Neural crest cell (in vitro differentiated cells): ENCODE measurements at regions not wholly inside any gene's neighbourhood (a gene's known extent, or its start where the extent isn't known, plus 50 kb on each side); places are given as distances from the start of the nearest gene placed in this dataset.

Experiments used
- DNase-seq: peaks from one replicate; pipeline ENCODE4 v3.0.0; 2021; ENCODE audit warnings: low read depth, mixed read lengths, low spot score
- H3K27ac Mint-ChIP-seq: one replicate; pipeline ENCODE4 v1.8.0; 2021; ENCODE audit warnings: mild to moderate bottlenecking, mixed read lengths; ENCODE audit not compliant: unreplicated experiment
- H3K27me3 Mint-ChIP-seq: 2 replicates; pipeline ENCODE4 v1.8.0; 2021; ENCODE audit warnings: low read depth, mild to moderate bottlenecking, mixed read lengths
- H3K36me3 Mint-ChIP-seq: 2 replicates; pipeline ENCODE4 v1.8.0; 2021; ENCODE audit warnings: low read depth, mild to moderate bottlenecking, mixed read lengths
- H3K4me1 Mint-ChIP-seq: 2 replicates; pipeline ENCODE4 v1.8.0; 2021; ENCODE audit warnings: mixed read lengths
- H3K4me3 Mint-ChIP-seq: one replicate; pipeline ENCODE4 v1.8.0; 2021; ENCODE audit warnings: mild to moderate bottlenecking, mixed read lengths
- H3K9me3 Mint-ChIP-seq: 2 replicates; pipeline ENCODE4 v1.8.0; 2021; ENCODE audit warnings: mixed read lengths
- CTCF ChIP-seq: fragments of 200-600 bp; sonication (generic); conservative IDR thresholded peaks from 2 replicates; pipeline ENCODE4 v1.5.0; 2021; ENCODE audit warnings: antibody characterized with exemption, mild to moderate bottlenecking

- TF ChIP-seq CTCF: no peak
- H3K9me3 Mint-ChIP-seq: no peaks in the 10 kb centered on the region
- no peaks in the 10 kb centered on the region for H3K27me3 Mint-ChIP-seq
- no peaks in the 10 kb centered on the region for H3K4me1 Mint-ChIP-seq
- H3K36me3 Mint-ChIP-seq: no peaks in the 10 kb centered on the region
- no peak overlapping the region for H3K4me3 Mint-ChIP-seq
- no peak overlapping the region for H3K27ac Mint-ChIP-seq
- DNase-seq: no peak
Observed at GRCh38 chr2:217661378-217661777, 341.4 kb downstream of the TNS1 start.

- no peak overlapping the region for H3K27ac Mint-ChIP-seq
- no peaks in the 10 kb centered on the region for H3K36me3 Mint-ChIP-seq
- no peaks in the 10 kb centered on the region for H3K4me1 Mint-ChIP-seq
- H3K27me3 Mint-ChIP-seq: no peaks in the 10 kb centered on the region
- no peak overlapping the region for H3K4me3 Mint-ChIP-seq
- no peaks in the 10 kb centered on the region for H3K9me3 Mint-ChIP-seq
- no peak for TF ChIP-seq CTCF
- DNase-seq: no peak
Observed at GRCh38 chr2:217660423-217660822, 342.4 kb downstream of the TNS1 start.

- no peaks in the 10 kb centered on the region for H3K9me3 Mint-ChIP-seq
- no peak for TF ChIP-seq CTCF
- H3K36me3 Mint-ChIP-seq: no peaks in the 10 kb centered on the region
- no peaks in the 10 kb centered on the region for H3K27me3 Mint-ChIP-seq
- DNase-seq: no peak
- H3K27ac Mint-ChIP-seq: no peak overlapping the region
- no peak overlapping the region for H3K4me3 Mint-ChIP-seq
- H3K4me1 Mint-ChIP-seq: no peaks in the 10 kb centered on the region
Observed at GRCh38 chr2:217658806-217659205, 344.0 kb downstream of the TNS1 start.

DNA sequence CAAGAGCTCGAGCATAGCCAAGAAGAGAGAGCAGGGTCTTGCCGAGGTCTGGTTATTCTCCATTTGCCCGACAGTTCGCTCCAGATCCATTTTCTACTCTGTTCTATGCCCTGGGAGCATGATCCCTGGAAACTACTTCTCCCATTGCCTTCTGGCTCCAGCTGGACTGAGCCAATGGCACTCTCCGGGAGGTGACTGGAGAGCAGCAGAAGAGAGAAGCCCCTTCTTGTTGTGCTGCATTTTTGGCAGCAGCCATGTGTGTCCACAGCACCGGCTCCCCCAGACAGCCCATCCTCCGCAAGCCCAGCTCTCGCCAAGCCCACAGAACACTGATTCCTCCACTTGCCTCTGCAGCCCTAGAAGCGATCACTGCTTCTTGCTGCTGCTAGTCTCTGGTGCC, 345.5 kb downstream of the TNS1 start:
- Mint-ChIP-seq H3K9me3 (no peaks in the 10 kb centered on the region), H3K27me3 (no peaks in the 10 kb centered on the region), H3K36me3 (no peaks in the 10 kb centered on the region), H3K4me3 (no peak overlapping the region), H3K4me1 (peaks cover 6% of the 10 kb centered on the region), H3K27ac (no peak overlapping the region)
- no peak for TF ChIP-seq CTCF
- DNase-seq: no peak

DNA sequence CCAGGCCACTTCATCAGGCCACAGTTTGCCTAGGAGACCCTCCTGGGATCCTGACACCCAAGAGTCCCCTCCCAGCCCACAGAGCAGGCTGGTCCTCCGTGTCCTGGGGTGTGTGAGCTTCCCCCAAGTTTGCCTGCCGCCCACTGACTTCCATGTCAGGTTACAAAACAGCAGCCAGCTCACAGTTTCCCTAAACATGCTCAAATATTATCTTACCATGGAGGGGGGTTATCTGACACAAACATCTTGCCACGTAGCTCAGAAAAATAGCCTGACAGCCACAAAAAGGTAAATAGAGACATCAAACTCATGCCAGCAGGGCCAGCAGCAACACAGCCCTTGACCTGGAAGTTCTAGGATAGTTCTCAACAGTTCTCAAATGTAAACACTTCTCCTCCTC, 346.5 kb downstream of the TNS1 start:
- DNase-seq: no peak
- no peaks in the 10 kb centered on the region for H3K9me3 Mint-ChIP-seq
- no peaks in the 10 kb centered on the region for H3K27me3 Mint-ChIP-seq
- peaks cover 6% of the 10 kb centered on the region for H3K4me1 Mint-ChIP-seq
- no peak for TF ChIP-seq CTCF
- no peak overlapping the region for H3K27ac Mint-ChIP-seq
- no peak overlapping the region for H3K4me3 Mint-ChIP-seq
- no peaks in the 10 kb centered on the region for H3K36me3 Mint-ChIP-seq

GRCh38 chr2:217655651-217656050, 347.1 kb downstream of the TNS1 start:
- H3K36me3 Mint-ChIP-seq: no peaks in the 10 kb centered on the region
- no peaks in the 10 kb centered on the region for H3K27me3 Mint-ChIP-seq

More at GRCh38 chr2:217655651-217656050, 347.1 kb downstream of the TNS1 start:
- no peak overlapping the region for H3K27ac Mint-ChIP-seq
- H3K4me3 Mint-ChIP-seq: no peak overlapping the region
- peaks cover 10% of the 10 kb centered on the region for H3K4me1 Mint-ChIP-seq
- H3K9me3 Mint-ChIP-seq: no peaks in the 10 kb centered on the region
- TF ChIP-seq CTCF: no peak
- DNase-seq: no peak
